Breast epithelium (tissue), 3 donors: ENCODE measurements at regions not wholly inside any gene's neighbourhood (a gene's known extent, or its start where the extent isn't known, plus 50 kb on each side); places are given as distances from the start of the nearest gene placed in this dataset.

Experiments used
- POLR2A ChIP-seq: fragments of 450-650 bp; IDR thresholded peaks from one replicate; pipeline ENCODE4 v1.6.1; 2016; ENCODE audit warnings: antibody characterized with exemption, mild to moderate bottlenecking, moderate library complexity
- POLR2AphosphoS5 ChIP-seq, 3 donors: sonication (generic); formaldehyde crosslinking; IDR thresholded peaks; one replicate each; pipeline ENCODE4 v1.6.1; 2017; ENCODE audit warnings: antibody characterized with exemption in 3 of 3
- TF ChIP-seq, protein P1 (sequence below), 3 donors: fragments of 450-650 bp; IDR thresholded peaks; one replicate each; pipeline ENCODE4 v1.5.1; 2016 to 2017; ENCODE audit warnings: antibody characterized with exemption in 3 of 3, mild to moderate bottlenecking in 3 of 3, moderate library complexity in 3 of 3

DNA sequence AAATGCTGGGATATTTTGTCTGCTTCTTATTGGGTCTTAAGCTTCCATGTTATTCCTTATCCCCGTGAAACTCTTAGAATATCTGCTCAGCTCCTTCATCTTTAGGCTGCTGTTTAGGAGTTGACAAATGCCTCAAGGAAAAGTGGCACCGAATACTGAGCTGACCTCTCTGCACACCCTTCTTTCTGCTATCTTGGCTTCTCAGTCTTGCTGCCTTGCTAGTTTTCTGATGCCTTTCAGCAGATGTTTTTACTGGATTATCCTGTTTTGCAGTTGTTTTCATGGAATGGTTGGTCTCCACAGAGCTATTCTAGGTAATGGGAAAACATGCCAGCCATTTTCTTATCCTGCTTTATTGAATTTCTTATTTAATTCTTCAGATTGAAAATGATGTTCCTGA is 86.3 kb downstream of the GYPE start:
- TF ChIP-seq, protein P1, sequence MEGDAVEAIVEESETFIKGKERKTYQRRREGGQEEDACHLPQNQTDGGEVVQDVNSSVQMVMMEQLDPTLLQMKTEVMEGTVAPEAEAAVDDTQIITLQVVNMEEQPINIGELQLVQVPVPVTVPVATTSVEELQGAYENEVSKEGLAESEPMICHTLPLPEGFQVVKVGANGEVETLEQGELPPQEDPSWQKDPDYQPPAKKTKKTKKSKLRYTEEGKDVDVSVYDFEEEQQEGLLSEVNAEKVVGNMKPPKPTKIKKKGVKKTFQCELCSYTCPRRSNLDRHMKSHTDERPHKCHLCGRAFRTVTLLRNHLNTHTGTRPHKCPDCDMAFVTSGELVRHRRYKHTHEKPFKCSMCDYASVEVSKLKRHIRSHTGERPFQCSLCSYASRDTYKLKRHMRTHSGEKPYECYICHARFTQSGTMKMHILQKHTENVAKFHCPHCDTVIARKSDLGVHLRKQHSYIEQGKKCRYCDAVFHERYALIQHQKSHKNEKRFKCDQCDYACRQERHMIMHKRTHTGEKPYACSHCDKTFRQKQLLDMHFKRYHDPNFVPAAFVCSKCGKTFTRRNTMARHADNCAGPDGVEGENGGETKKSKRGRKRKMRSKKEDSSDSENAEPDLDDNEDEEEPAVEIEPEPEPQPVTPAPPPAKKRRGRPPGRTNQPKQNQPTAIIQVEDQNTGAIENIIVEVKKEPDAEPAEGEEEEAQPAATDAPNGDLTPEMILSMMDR (IDR thresholded peaks at IDR 0.05), result no peak
- TF ChIP-seq POLR2A (no peak), POLR2AphosphoS5 (IDR thresholded peaks at IDR 0.05) (no peak)
